NCI-H1092 treated with DMSO at 0.1 percent for 48 hours (cell line): ENCODE measurements at regions not wholly inside any gene's neighbourhood (a gene's known extent, or its start where the extent isn't known, plus 50 kb on each side); places are given as distances from the start of the nearest gene placed in this dataset.

ENCODE experiments used
- DNase-seq: peaks from one replicate; lab custom pipeline; 2025; lab: John Stamatoyannopoulos, UW

GRCh38 chr5:154107010-154107409 lies 68.2 kb downstream of the MFAP3 start:
- DNase-seq, result no peak

GRCh38 chr5:154107756-154108155 lies 69.0 kb downstream of the MFAP3 start:
- DNase-seq, result no peak

GRCh38 chr5:154109416-154110106 lies 70.8 kb downstream of the MFAP3 start:
- no peak for DNase-seq

GRCh38 chr5:154110107-154110453 lies 71.3 kb downstream of the MFAP3 start:
- no peak for DNase-seq

- no peak for DNase-seq
These were observed 71.9 kb downstream of the MFAP3 start for GRCh38 chr5:154110716-154111115.

- no peak for DNase-seq
These were observed 72.4 kb downstream of the MFAP3 start for GRCh38 chr5:154111214-154111613.

GRCh38 chr5:154112255-154112654 lies 73.5 kb downstream of the MFAP3 start:
- DNase-seq, result no peak

- no peak for DNase-seq
These were observed 75.2 kb upstream of the GALNT10 start for GRCh38 chr5:154115291-154115690.

- peak; percentile 46 for DNase-seq
These were observed 73.5 kb upstream of the GALNT10 start for GRCh38 chr5:154117050-154117449.

GRCh38 chr5:154117930-154118329 lies 72.6 kb upstream of the GALNT10 start:
- peak; percentile 18 for DNase-seq

- peak; percentile 20 for DNase-seq
These were observed 72.1 kb upstream of the GALNT10 start for GRCh38 chr5:154118385-154118784.

- DNase-seq, result peak; percentile 80
These were observed 71.6 kb upstream of the GALNT10 start for GRCh38 chr5:154118893-154119336.

- no peak for DNase-seq
These were observed 61.5 kb upstream of the GALNT10 start for GRCh38 chr5:154129013-154129412.

GRCh38 chr5:154129921-154130320 lies 60.6 kb upstream of the GALNT10 start:
- no peak for DNase-seq

- DNase-seq, result no peak
These were observed 58.7 kb upstream of the GALNT10 start for GRCh38 chr5:154131817-154132216.

GRCh38 chr5:154132718-154133307 lies 57.7 kb upstream of the GALNT10 start:
- DNase-seq, result no peak

GRCh38 chr5:154133591-154133990 lies 56.9 kb upstream of the GALNT10 start:
- no peak for DNase-seq

GRCh38 chr5:154134499-154134898 lies 56.0 kb upstream of the GALNT10 start:
- no peak for DNase-seq

- DNase-seq, result no peak
These were observed 55.3 kb upstream of the GALNT10 start for GRCh38 chr5:154135125-154135817.

GRCh38 chr5:154136141-154136540 lies 54.4 kb upstream of the GALNT10 start:
- no peak for DNase-seq

- DNase-seq, result no peak
These were observed 51.8 kb upstream of the GALNT10 start for GRCh38 chr5:154138701-154139100.

GRCh38 chr5:154140381-154140780 lies 50.2 kb upstream of the GALNT10 start:
- no peak for DNase-seq
